GM19328 (cell line): ENCODE measurements at regions not wholly inside any gene's neighbourhood (a gene's known extent, or its start where the extent isn't known, plus 50 kb on each side); places are given as distances from the start of the nearest gene placed in this dataset.

Experiments
- ATAC-seq: cut with Tn5 transposase; IDR thresholded peaks from one replicate; pipeline ENCODE4 v1.9.1; 2021; ENCODE audit warnings: mild to moderate bottlenecking, moderate library complexity; ENCODE audit not compliant: unreplicated experiment

DNA sequence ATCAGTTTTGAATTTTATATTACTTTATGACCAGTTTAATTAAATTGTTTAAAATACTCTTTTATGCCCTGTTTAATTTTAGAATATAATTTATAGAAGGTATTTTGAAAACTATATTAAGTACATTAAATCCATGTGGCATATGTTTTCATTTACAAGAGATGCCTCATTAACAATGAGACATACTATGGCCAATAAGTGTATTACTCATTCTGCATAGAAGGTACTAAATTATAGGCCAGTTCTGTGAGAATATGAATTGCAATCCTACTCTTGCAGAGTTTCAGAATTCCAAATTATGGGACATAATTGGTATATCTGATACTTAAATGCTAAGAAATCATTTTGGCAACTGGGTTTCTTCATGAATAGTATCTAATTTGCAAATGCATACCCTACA, 951.1 kb downstream of the FAT4 start:
- ATAC-seq = no peak

DNA sequence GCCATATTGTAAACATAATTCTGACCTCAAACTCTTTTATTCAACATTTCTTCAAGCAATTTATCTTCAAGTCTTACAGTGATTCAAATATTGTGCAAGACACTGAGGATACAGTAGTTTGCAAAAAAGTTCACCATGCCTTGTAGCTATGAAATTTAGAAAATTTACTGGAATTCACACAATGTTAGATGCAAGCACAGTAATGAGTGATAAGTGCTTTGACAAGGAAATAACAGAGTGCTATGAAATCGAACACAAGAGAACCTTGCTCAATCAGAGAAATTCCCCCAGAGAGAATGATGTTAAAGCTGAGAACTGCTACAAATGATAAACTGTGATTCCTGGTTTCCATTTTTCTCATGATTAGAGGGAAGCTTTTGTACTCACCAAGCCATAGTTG, 952.9 kb downstream of the FAT4 start:
- ATAC-seq = no peak

- no peak for ATAC-seq
These were observed 953.4 kb downstream of the FAT4 start for GRCh38 chr4:126268106-126268505.

DNA sequence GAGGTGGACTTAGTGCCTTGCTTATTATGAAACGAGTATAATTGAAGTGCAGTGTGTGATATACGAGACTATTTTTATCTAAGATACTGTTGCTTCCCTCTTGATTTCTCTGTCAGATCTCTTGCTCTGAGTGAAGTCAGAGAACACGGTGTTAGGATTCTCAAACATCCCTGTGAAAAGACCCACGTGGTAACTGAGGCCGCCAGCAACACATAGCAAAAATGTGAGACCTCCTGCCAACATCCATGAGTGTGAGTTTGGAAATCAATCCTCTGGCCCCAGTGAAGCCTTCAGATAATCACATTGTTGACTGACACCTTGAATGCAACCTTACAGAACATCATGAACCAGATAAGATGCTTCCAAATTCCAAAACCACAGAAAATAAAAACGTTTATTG, 954.4 kb downstream of the FAT4 start:
- no peak for ATAC-seq

GRCh38 chr4:126271292-126271691, 956.5 kb downstream of the FAT4 start:
- no peak for ATAC-seq

DNA sequence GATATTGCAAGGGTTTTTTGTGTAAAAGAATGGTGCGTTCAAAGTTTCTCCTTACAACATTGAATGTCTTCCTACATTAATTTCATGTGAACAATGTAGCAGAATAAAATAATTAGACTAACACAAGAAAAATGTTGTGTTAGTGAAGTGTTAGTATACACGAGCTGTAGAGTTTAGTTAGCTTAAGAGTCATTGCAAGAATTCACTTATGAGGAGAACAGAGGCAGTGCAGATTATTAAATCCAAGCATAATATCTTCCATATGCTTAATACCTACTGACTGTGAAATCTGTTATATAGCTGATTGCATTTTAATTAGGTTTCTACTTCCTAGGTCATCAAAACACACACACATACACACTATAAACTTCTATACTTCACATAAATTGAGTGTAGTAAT, 959.0 kb downstream of the FAT4 start:
- no peak for ATAC-seq

- no peak for ATAC-seq
These were observed 977.1 kb downstream of the FAT4 start for GRCh38 chr4:126291886-126292285.

DNA sequence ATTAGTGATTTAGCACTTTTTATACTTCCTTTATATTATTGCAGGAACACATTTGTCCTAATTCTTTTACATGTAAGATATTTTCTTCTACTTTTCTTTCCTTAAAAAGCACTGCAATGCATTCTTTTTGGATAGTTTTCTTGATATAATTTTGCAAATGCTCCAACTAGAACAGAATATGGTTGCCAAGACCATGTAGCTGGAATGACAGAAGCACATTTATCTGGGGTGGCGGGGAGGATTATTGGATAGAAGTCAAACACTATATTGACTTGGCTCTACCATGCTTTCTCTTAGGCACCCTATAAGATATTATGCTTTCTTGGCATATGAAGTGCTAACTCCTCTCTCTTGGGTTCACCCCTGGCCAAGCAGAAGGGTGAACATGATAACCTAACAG, 983.5 kb downstream of the FAT4 start:
- ATAC-seq = no peak

- no peak for ATAC-seq
These were observed 991.6 kb downstream of the FAT4 start for GRCh38 chr4:126306152-126306869.

- ATAC-seq = no peak
These were observed 1003.6 kb downstream of the FAT4 start for GRCh38 chr4:126318376-126318775.

DNA sequence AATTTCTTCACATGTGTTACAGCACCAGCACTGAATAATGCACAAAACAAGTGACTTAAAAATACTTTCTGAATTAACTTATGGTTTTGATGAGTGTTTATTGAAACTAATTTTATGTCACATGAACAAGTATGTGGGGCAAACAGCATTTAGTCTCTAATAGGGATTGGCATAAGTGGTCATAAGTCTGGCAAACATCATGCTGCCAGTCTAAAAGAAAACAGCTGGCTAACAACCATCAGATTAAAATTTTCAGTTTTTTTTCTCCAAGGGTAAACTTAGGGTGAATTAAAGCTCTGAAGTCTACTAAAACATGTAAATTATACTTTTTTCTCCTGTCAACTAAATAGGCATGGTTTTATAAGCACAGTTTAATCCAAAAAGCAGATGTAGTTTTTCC, 1014.2 kb downstream of the FAT4 start:
- ATAC-seq = no peak

DNA sequence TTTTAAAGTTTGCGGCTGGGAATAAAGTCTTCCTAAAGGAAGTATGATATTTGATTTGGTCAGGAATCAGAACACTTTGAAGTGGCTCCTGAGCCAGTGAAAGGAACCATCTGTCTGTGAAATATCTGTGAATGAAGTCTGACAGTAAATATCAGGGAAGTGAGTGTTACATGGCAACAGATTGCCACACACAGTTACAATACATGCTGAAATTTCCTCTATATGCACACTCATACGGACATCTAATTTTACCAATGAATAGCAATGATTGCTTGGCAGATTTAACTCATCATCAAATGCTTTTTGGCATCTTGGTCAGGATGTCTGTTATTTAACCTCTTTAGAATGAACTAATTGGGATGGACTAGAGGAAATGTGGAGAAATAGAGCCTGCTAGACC, 1023.8 kb downstream of the FAT4 start:
- no peak for ATAC-seq

DNA sequence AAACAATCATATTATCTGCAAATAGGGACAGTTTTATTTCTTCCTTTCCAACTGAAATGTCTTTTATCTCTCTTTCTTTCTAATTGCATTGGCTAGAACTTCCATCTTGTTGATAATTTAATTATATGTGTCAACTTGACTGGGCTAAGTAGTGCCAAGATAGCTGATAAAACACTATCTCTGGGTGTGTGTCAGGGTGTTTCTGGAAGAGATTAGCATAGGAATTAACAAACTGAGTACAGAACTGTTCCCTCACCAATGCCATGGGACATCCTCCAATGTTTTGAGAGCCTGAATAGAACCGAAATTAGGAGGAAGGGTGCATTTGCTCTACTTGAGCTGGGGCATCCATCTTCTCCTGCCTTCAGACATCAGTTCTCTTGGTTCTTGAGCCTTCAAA, 1027.2 kb downstream of the FAT4 start:
- ATAC-seq = no peak

- no peak for ATAC-seq
These were observed 1029.7 kb downstream of the FAT4 start for GRCh38 chr4:126344472-126344871.

DNA sequence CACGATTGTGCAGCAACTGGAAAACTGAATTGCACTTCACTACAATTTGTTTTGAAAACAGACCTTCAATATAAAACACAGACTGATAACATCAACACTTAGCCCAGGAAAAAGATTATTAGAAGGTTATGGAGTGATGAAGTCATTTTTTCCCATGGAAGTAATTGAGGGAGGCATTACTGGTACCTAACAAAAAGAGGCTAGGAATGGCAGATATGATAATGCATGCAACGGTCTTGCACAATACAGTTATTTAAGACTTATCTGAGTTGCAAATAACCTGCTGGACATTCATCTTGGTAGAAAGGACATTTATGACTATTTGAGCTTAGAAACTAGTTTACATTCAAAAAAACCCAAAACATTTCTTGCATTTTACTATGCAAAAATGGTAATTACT, 1031.9 kb downstream of the FAT4 start:
- ATAC-seq = no peak

- no peak for ATAC-seq
These were observed 1040.0 kb downstream of the FAT4 start for GRCh38 chr4:126354784-126355183.

DNA sequence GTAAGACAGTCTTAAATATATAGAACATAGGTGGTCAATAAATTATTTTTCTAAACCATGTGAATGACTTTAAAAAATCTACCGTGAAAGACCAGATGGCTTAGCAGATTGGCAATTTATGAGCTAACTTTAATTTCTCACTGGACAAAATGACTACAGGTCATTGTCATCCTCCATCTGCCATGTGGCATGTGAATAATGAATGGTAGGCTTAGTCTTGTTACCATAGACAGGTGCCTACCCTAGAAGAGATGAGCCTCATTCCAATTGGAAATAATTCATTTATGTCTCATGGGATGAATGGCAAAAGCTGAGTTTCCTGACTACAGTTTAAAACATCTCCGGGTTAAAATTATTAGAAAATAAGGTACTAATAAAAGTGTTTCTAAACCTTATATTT, 1043.3 kb downstream of the FAT4 start:
- ATAC-seq = no peak

- no peak for ATAC-seq
These were observed 1046.5 kb downstream of the FAT4 start for GRCh38 chr4:126361287-126361686.

DNA sequence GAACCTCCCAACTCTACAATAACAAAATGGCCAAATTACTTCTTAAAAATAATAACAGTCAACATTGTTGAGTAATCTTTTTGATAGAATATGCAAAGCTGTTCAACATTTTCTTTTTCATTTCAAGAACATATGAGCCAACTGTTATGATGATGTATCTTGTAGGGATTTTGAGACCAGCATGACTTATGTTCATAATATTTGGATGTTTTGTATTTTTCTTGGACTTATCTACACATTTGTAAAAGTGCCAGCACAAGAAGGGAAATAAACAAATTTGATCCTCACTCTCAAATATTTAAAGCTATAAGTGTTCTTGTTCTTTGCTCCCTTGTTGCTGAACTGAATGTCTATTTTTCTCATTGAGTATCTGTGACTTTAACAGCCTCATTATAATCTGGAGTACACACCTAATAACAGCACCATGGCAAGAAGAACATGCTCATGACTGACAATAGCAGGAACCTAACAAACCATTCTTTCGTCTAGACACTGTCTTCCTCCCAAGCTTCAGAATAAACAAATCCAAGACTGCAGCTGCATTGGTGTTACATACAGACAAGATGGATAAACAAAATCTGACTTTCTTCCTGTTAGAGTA, 1049.7 kb downstream of the FAT4 start:
- ATAC-seq = no peak

- ATAC-seq = no peak
These were observed 1054.3 kb downstream of the FAT4 start for GRCh38 chr4:126369076-126369475.

- no peak for ATAC-seq
These were observed 1057.9 kb downstream of the FAT4 start for GRCh38 chr4:126372634-126373033.

GRCh38 chr4:126375462-126376054, 1060.8 kb downstream of the FAT4 start:
- ATAC-seq = no peak

DNA sequence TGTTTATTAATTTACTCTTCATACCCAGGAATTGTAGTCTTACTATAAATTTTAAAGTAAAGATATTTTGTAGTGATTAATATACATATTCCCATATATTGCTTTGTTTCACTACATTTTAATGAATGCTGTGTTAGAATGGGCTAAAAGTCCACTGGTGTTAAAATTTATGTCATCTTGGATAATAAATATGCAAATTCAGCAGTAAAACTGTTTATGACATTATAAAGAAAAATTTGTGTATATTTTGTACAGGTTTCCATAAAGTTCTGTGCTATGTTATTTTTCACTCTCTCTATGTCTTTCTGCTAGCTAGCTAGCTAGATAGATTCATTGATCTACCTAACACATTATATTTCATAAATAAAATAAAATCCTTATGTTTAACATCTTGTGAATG, 1071.2 kb downstream of the FAT4 start:
- no peak for ATAC-seq
